ENCODE measurements at regions not wholly inside any gene's neighbourhood (a gene's known extent, or its start where the extent isn't known, plus 50 kb on each side); places are given as distances from the start of the nearest gene placed in this dataset.
"Not testable (repeated sequence)": the region's sequence is repeated elsewhere in the genome, so short reads cannot be mapped to it uniquely, and the experiment has no call there.

DNA sequence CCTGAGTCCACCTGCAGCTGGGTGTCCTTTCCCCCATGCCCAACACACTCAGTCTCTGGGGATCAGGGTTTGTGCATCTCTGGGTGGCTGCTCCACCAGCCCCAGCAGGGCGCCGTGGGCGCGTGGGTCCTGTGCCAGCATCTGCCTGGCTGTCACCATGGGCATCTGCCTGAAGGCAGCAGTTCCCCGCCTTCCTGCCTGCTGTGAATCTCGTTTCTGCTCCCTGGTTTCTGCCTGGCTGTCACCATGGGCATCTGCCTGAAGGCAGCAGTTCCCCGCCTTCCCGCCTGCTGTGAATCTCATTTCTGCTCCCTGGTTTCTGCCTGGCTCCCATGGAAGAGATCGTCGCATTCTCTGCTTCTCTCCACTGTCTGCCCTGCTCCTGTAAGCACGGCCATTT, 201.2 kb downstream of the RTP5 start:
- intact Hi-C loops (cut with micrococcal nuclease; ENCODE audit: unreplicated experiment); H2AFZ ChIP-seq (ENCODE audit: low read length); H3K4me2 ChIP-seq (ENCODE audit: low read length); CTCF ChIA-PET (ENCODE audit: unreplicated experiment); H3K79me2 ChIP-seq (ENCODE audit: insufficient read depth, low read depth, low read length); H3K36me3 ChIP-seq (ENCODE audit: insufficient read depth, low read length); BruUV-seq (replicated peaks); H3K9me3 ChIP-seq (ENCODE audit: low read length); H3K27ac ChIP-seq (ENCODE audit: low read depth, low read length, poor library complexity, severe bottlenecking); H3K4me3 ChIP-seq (ENCODE audit: low read depth, low read length, poor library complexity, severe bottlenecking); H3K4me1 ChIP-seq (ENCODE audit: insufficient read depth, low read length, poor library complexity, severe bottlenecking); DNase-seq (ENCODE audit: low spot score); H4K20me1 ChIP-seq (ENCODE audit: insufficient read depth, low read length); POLR2A ChIA-PET; H3K9me2 ChIP-seq (ENCODE audit: insufficient read depth, low read length): not testable (repeated sequence)

DNA sequence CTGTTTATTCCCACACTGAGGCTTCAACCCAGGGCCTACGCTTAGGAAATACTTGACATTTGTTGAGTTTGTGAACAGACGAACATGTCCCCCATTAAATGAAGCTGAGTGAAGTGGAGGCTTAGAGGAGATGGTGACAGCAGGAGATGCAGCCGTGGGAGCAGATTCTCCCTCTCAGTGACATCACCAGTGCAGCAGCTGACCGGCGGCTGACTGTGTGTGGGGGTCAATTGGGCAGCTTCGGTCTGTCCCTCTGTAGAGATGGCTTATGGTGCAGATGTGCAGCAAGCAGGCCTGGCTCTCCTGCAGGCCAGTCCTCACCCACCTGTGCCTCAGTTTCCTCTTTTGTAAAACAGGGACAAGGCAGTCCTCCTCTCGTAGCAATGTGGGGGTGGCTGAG, 201.8 kb downstream of the RTP5 start:
- H3K9me3 ChIP-seq (ENCODE audit: low read length); H3K4me1 ChIP-seq (ENCODE audit: insufficient read depth, low read length, poor library complexity, severe bottlenecking); H3K4me3 ChIP-seq (ENCODE audit: low read depth, low read length, poor library complexity, severe bottlenecking); DNase-seq (ENCODE audit: low spot score); H2AFZ ChIP-seq (ENCODE audit: low read length); H3K4me2 ChIP-seq (ENCODE audit: low read length); H3K27ac ChIP-seq (ENCODE audit: low read depth, low read length, poor library complexity, severe bottlenecking); POLR2A ChIA-PET; intact Hi-C loops (cut with micrococcal nuclease; ENCODE audit: unreplicated experiment); CTCF ChIA-PET (ENCODE audit: unreplicated experiment); BruUV-seq (replicated peaks); H3K36me3 ChIP-seq (ENCODE audit: insufficient read depth, low read length); H3K9me2 ChIP-seq (ENCODE audit: insufficient read depth, low read length); H4K20me1 ChIP-seq (ENCODE audit: insufficient read depth, low read length); H3K79me2 ChIP-seq (ENCODE audit: insufficient read depth, low read depth, low read length): not testable (repeated sequence)

DNA sequence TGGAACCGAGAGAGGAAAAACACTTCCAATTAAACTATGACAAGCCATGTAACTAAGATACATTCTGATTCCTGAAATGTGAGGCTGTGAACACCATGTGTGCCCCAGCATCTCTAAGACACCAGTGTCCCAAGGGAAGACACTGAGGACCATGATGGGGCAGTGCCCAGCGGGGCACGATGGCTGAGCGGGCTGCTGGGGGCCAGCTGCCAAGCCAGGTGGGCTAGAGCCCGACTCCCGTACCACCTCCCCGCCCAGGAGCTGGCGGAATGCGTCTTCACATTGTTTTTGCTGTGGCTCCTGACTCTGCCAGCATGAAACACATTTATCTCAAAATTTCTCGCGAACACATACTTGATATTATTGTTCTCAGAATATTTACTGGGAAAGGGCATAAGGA, 202.4 kb downstream of the RTP5 start:
- CTCF ChIA-PET (ENCODE audit: unreplicated experiment); POLR2A ChIA-PET: not testable (repeated sequence)

DNA sequence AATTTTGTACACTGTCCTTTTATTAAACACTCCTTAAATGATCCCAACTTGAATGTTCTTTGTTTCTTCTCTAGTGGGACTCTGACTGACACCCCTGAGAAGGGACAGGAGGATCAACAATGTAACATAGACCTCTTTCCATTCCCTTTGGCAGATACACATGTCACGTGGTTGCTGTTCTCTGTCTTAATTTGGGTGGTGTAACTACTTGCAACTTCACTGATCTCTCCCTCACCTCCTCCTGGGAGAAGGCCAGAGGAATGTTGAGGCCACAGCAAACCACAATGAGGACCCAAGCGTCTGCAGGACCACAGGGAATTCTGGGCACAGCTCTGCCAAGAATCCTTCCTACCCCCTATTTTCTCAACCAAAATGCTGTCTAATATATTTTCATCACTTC, 205.6 kb downstream of the RTP5 start:
- no peak for DNase-seq (ENCODE audit: low spot score)
- H3K36me3 ChIP-seq (ENCODE audit: insufficient read depth, low read length) = no peaks in the 10 kb centered on the region
- CTCF ChIA-PET (ENCODE audit: unreplicated experiment) = no interaction called here
- POLR2A ChIA-PET = no interaction called here
- intact Hi-C loops (cut with micrococcal nuclease; ENCODE audit: unreplicated experiment) = no loop called here
- H4K20me1 ChIP-seq (ENCODE audit: insufficient read depth, low read length) = no peaks in the 10 kb centered on the region
- no peaks in the 10 kb centered on the region for H3K9me3 ChIP-seq (ENCODE audit: low read length)
- H3K4me2 ChIP-seq (ENCODE audit: low read length) = no peak overlapping the region
- no peaks in the 10 kb centered on the region for H3K4me1 ChIP-seq (ENCODE audit: insufficient read depth, low read length, poor library complexity, severe bottlenecking)
- no TSS peak for BruUV-seq (replicated peaks)
- H2AFZ ChIP-seq (ENCODE audit: low read length) = no peak overlapping the region
- H3K4me3 ChIP-seq (ENCODE audit: low read depth, low read length, poor library complexity, severe bottlenecking) = no peak overlapping the region
- no peak overlapping the region for H3K27ac ChIP-seq (ENCODE audit: low read depth, low read length, poor library complexity, severe bottlenecking)
- TF ChIP-seq, protein P1, sequence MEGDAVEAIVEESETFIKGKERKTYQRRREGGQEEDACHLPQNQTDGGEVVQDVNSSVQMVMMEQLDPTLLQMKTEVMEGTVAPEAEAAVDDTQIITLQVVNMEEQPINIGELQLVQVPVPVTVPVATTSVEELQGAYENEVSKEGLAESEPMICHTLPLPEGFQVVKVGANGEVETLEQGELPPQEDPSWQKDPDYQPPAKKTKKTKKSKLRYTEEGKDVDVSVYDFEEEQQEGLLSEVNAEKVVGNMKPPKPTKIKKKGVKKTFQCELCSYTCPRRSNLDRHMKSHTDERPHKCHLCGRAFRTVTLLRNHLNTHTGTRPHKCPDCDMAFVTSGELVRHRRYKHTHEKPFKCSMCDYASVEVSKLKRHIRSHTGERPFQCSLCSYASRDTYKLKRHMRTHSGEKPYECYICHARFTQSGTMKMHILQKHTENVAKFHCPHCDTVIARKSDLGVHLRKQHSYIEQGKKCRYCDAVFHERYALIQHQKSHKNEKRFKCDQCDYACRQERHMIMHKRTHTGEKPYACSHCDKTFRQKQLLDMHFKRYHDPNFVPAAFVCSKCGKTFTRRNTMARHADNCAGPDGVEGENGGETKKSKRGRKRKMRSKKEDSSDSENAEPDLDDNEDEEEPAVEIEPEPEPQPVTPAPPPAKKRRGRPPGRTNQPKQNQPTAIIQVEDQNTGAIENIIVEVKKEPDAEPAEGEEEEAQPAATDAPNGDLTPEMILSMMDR (conservative IDR thresholded peaks at IDR 0.05; ENCODE audit: low read length) = no peak
- TF ChIP-seq EZH2phosphoT487 (IDR thresholded peaks at IDR 0.05; ENCODE audit: borderline replicate concordance, low read depth, low read length) = no peak
- H3K79me2 ChIP-seq (ENCODE audit: insufficient read depth, low read depth, low read length) = no peaks in the 10 kb centered on the region
- no peaks in the 10 kb centered on the region for H3K9me2 ChIP-seq (ENCODE audit: insufficient read depth, low read length)

More for the DNA sequence above, 202.4 kb downstream of the RTP5 start:
- H3K27ac ChIP-seq (ENCODE audit: low read depth, low read length, poor library complexity, severe bottlenecking); H2AFZ ChIP-seq (ENCODE audit: low read length); H4K20me1 ChIP-seq (ENCODE audit: insufficient read depth, low read length); H3K9me2 ChIP-seq (ENCODE audit: insufficient read depth, low read length); H3K4me1 ChIP-seq (ENCODE audit: insufficient read depth, low read length, poor library complexity, severe bottlenecking); H3K4me3 ChIP-seq (ENCODE audit: low read depth, low read length, poor library complexity, severe bottlenecking); H3K79me2 ChIP-seq (ENCODE audit: insufficient read depth, low read depth, low read length); H3K4me2 ChIP-seq (ENCODE audit: low read length); intact Hi-C loops (cut with micrococcal nuclease; ENCODE audit: unreplicated experiment); H3K36me3 ChIP-seq (ENCODE audit: insufficient read depth, low read length); H3K9me3 ChIP-seq (ENCODE audit: low read length); BruUV-seq (replicated peaks); DNase-seq (ENCODE audit: low spot score): not testable (repeated sequence)
